SIG-M5 (cell line): ENCODE measurements at regions not wholly inside any gene's neighbourhood (a gene's known extent, or its start where the extent isn't known, plus 50 kb on each side); places are given as distances from the start of the nearest gene placed in this dataset.

ENCODE experiments used
- DNase-seq: peaks from one replicate; lab custom pipeline; 2025; lab: John Stamatoyannopoulos, UW

- no peak for DNase-seq
Observed at GRCh38 chr6:108778421-108779186, 69.6 kb upstream of the ARMC2 start.

DNA sequence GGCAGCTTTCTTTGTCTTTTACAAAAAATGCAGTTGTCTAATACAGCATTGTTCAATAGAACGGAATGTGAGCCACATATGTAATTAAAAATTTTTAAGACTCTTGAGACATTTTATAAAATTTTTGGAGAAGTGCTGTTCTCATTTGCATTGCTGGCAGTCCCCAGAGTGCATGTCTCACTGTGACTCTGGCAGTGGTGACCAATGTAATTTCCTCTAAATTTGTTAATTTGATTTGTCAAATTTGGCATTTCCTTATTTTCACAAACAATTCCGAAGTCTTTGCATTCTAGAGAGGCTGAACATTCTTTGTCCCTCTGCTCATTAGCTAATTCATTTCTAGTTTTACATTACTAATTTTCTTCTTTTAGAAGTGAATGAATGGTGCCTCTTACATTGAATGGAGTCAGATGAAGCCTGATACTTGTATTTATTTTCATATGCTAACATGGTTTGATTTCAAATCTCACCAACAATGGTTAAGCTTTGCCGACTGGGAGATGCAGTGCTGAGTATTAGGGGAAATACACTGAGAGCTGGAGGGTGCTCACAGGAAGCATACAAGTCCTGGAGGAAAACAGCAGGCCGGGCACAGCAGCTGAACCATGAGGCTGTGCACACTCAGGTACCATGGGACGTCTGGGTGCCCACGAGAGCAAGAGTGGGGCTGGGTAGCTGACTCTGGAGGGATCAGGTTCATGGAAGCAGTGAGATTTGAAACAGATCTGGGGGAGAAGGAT lies 68.5 kb upstream of the ARMC2 start:
- no peak for DNase-seq

DNA sequence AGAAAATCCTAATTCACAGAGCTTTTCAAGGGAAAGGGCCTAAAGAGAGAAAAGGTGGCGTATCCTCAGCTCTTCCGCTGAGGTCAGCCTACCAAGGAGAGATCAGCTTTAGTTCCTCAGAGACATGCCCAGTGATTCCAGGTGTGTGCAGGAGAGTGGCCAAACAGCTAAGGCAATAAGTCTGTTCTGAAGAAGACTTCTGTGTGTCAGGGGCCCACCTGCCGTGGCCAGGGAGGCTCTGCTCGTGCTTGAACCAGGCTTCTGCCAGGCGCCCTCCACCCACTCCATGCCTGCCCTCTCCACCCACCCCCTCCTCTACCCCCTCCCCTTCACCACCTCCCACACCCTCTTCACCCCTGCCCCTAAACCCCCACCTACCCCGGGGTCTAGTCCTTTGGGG lies 67.4 kb upstream of the ARMC2 start:
- DNase-seq: no peak

GRCh38 chr6:108781419-108782100 lies 66.7 kb upstream of the ARMC2 start:
- DNase-seq: no peak

DNA sequence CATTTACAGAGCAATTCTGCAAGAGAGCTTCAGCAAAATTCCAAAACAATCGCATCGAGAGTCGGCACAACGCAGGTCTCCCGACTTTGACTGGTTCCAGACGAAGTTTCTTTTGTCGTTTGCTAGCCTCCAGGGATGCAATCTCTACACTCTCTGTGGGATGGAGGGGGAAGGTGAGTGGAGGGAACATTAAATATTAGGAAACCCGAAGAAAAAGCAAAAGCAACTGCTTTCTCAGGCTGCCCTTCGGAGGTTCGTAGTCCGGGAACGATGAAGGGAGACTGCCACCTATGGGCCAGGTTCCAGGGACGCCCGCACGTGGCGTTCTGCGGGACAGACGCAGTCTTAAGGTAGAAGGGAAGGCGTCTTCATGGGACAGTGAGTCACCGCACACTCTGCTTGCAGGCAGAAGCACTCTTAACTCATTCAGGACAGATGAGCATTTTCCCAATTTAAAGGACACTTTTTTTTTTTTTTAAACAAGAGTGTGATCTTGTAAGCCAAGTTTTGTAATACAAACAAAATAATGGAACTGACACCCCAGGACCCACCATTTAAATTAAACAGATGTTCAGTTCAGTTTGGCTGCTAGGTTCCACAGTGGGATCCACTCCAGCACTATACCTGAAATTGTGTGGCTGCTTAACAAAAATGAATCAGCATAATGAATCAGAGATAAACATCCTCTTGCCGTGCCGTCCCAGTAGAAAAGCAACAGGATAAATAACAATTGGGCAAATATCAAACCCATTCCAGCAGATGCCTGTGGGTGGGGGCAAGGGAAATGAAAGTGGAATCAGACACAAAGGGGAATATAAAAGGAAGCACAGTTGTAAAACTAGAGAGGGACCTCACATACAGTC lies 65.8 kb upstream of the ARMC2 start:
- no peak for DNase-seq

DNA sequence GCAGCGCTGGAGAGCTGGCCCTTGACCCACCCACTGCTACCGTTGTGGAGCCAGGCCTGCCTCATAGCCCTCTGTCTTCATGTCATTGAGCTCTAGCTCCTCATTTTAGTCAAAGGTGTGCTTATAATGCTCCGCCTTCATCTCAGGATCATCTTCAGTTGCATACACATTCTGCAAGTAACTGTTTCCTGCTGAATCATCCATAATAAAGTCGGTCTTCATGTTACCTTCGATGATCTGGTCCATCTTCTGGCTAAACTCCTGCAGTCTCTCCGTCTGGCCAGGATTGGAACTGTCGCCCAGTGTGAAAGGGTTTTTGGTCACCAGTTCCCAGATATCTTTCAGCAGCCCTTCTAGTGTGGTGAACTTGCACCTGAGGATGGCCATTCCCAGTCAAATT lies 62.6 kb upstream of the ARMC2 start:
- DNase-seq: no peak

- DNase-seq: no peak
Observed at GRCh38 chr6:108788416-108788815, 59.8 kb upstream of the ARMC2 start.

- no peak for DNase-seq
Observed at GRCh38 chr6:108789475-108789874, 58.7 kb upstream of the ARMC2 start.

DNA sequence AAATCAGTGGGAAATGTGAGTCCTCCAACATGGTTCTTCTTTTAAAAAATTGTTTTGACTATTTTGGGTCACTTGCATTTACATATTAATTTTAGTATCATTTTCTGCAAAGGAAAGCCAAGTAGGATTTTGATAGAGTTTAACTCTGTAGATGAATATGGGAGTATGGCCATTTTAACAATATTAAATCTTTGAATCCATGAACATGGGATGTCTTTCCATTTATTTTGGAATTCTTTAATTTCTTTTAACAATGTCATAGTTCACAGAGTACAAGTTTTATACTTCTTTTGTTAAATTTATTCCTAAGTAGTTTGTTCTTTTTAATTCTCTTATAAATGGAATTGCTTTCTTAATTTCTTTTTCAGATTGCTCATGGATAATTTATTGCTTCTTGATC lies 56.5 kb upstream of the ARMC2 start:
- no peak for DNase-seq

DNA sequence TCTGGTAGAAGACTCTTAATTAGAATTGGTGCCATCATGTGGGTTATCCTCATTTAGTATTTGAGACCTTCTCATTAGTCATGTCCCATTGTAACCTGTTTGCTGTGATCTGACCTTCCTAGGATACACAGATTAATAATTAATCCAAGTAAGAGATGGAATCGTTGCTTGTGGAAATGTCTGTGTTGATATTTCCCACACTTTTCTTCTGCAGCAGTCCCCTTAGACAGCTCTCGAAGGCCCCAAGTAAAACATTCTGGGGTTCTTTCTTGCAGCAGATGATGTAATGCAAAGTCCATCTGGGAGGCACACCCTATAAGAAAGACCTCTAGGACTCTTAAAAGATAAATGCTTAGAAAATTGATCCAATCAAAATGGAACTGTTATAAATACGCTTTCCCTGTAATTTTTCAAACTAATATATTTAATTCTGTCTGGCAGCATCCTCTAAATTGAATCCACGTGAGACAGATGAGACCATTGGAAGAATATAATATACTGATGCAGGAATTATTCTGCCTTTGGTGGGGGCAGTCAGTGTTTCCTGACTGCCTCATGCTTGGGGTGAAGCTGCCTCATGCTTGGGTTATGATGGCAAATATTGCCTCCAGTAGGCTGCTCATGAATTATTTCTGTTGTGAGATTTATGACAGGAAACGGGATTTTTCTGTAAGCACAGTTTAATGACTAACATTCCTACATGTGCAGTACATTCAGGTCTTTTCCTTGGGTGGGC lies 54.5 kb upstream of the ARMC2 start:
- DNase-seq: no peak

- DNase-seq: no peak
Observed at GRCh38 chr6:108795122-108795521, 53.1 kb upstream of the ARMC2 start.

GRCh38 chr6:108795814-108796213 lies 52.4 kb upstream of the ARMC2 start:
- no peak for DNase-seq

- no peak for DNase-seq
Observed at GRCh38 chr6:108796875-108797274, 51.3 kb upstream of the ARMC2 start.

DNA sequence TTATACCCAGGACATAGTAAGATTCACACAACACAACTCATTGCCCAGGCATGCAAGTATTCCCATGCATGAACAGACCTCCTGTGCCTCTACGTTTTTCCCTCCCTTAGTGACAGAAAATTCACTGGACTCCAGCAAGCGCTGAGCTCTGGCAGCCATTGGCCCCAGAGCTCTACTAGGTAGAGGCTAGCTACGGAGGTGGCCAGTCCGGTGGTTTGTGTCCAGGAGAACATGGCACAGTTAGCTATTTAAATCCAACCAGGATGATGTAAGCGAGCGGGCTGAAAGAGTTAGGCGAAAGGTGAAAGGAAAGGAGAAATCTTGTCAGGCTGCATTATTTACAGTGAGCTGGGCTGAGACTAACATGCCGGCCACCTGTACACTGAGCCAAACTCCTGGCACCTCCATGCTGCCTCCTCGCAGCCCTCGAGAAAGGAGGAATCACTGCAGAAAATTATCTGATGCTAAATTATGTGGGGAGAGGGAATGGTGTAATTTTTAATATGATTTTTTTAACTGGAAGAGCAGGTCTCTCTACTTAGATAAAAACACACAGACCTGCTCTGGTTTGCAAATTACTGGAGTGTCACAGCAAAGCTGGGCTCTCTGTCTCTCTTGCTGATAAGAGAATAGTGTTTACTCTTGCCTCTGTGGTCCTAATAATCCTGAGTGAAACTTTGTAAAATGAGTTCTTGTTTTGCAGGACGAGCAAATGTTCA lies 50.1 kb upstream of the ARMC2 start:
- no peak for DNase-seq
